Neuronal stem cell (in vitro differentiated cells): ENCODE measurements at regions not wholly inside any gene's neighbourhood (a gene's known extent, or its start where the extent isn't known, plus 50 kb on each side); places are given as distances from the start of the nearest gene placed in this dataset.

Source experiments
- DNase-seq: peaks from one replicate; pipeline ENCODE4 v3.0.0-alpha.2; 2013; ENCODE audit warnings: low spot score
- H2AFZ ChIP-seq: one replicate; pipeline ENCODE4 v1.6.1; 2013; ENCODE audit warnings: mild to moderate bottlenecking, low read length, inconsistent platforms
- H2AK5ac ChIP-seq: 2 replicates; pipeline ENCODE4 v1.6.1; 2013; ENCODE audit warnings: low read depth, mild to moderate bottlenecking, inconsistent platforms, low read length, moderate library complexity, mixed read lengths
- H2BK120ac ChIP-seq: 2 replicates; pipeline ENCODE4 v1.6.1; 2013; ENCODE audit warnings: low read depth, mild to moderate bottlenecking, inconsistent platforms, low read length, moderate library complexity, mixed read lengths
- H2BK12ac ChIP-seq: one replicate; pipeline ENCODE4 v1.6.1; 2013; ENCODE audit warnings: low read length, inconsistent platforms
- H2BK15ac ChIP-seq: 2 replicates; pipeline ENCODE4 v1.6.1; 2013; ENCODE audit warnings: mild to moderate bottlenecking, low read length, inconsistent platforms, mixed read lengths
- H2BK5ac ChIP-seq: one replicate; pipeline ENCODE4 v1.6.1; 2013; ENCODE audit warnings: inconsistent platforms, mild to moderate bottlenecking, low read length, moderate library complexity
- H3K14ac ChIP-seq: one replicate; pipeline ENCODE4 v1.6.1; 2013; ENCODE audit warnings: low read length, inconsistent platforms
- H3K18ac ChIP-seq: 2 replicates; pipeline ENCODE4 v1.6.1; 2013; ENCODE audit warnings: low read length, inconsistent platforms
- H3K23ac ChIP-seq: 2 replicates; pipeline ENCODE4 v1.6.1; 2013; ENCODE audit warnings: low read depth, mild to moderate bottlenecking, mixed read lengths, low read length, inconsistent platforms; ENCODE audit not compliant: poor library complexity
- H3K27ac ChIP-seq: replicated peaks from 3 replicates; pipeline ENCODE4 v1.5.1; 2013; ENCODE audit warnings: low read length, inconsistent platforms
- H3K27me3 ChIP-seq, 3 experiments: 2 replicates each; pipeline ENCODE4 v1.6.1; 2013; ENCODE audit warnings: low read length in 3 of 3, mild to moderate bottlenecking in 2 of 3, inconsistent platforms in 1 of 3, low read depth in 1 of 3, mixed read lengths in 1 of 3, moderate library complexity in 1 of 3; ENCODE audit not compliant: control insufficient read depth in 3 of 3, insufficient read depth in 3 of 3
- H3K36me3 ChIP-seq, 2 donors: replicated peaks in 1 of 2; 2 replicates each; pipeline ENCODE4 v1.6.1; 2013; ENCODE audit warnings: low read length in 2 of 2; ENCODE audit not compliant: control insufficient read depth in 2 of 2, insufficient read depth in 2 of 2
- H3K4ac ChIP-seq: 2 replicates; pipeline ENCODE4 v1.6.1; 2013; ENCODE audit warnings: inconsistent platforms, mild to moderate bottlenecking, low read length, moderate library complexity
- H3K4me1 ChIP-seq, 2 donors: 1 replicate in 1 of 2; 2 replicates in 1 of 2; pipeline ENCODE4 v1.6.1; 2013; ENCODE audit warnings: low read length in 2 of 2, low read depth in 1 of 2; ENCODE audit not compliant: control insufficient read depth in 2 of 2, insufficient read depth in 1 of 2
- H3K4me2 ChIP-seq: one replicate; pipeline ENCODE4 v1.6.1; 2013; ENCODE audit warnings: mild to moderate bottlenecking, low read length, inconsistent platforms; ENCODE audit not compliant: insufficient read depth, poor library complexity, severe bottlenecking
- H3K4me3 ChIP-seq, 2 donors: 2 replicates each; pipeline ENCODE4 v1.5.1; 2013; ENCODE audit warnings: low read length in 2 of 2, mild to moderate bottlenecking in 2 of 2, inconsistent platforms in 1 of 2, moderate library complexity in 1 of 2
- H3K79me1 ChIP-seq: one replicate; pipeline ENCODE4 v1.6.1; 2013; ENCODE audit warnings: low read depth, mild to moderate bottlenecking, inconsistent platforms, low read length, moderate library complexity
- H3K9ac ChIP-seq: one replicate; pipeline ENCODE4 v1.6.1; 2013; ENCODE audit warnings: mild to moderate bottlenecking, low read depth, low read length, inconsistent platforms; ENCODE audit not compliant: poor library complexity
- H3K9me3 ChIP-seq, 2 donors: replicated peaks in 1 of 2; 2 replicates each; pipeline versions ENCODE3 to v1.6.1; 2013; ENCODE audit warnings: low read length in 2 of 2, mild to moderate bottlenecking in 2 of 2, inconsistent platforms in 1 of 2, low read depth in 1 of 2, mixed read lengths in 1 of 2, moderate library complexity in 1 of 2; ENCODE audit not compliant: control insufficient read depth in 2 of 2, insufficient read depth in 1 of 2
- H4K8ac ChIP-seq: one replicate; pipeline ENCODE4 v1.6.1; 2013; ENCODE audit warnings: low read depth, mild to moderate bottlenecking, inconsistent platforms, low read length, moderate library complexity
- H4K91ac ChIP-seq: one replicate; pipeline ENCODE4 v1.6.1; 2013; ENCODE audit warnings: low read length, low read depth, mild to moderate bottlenecking, inconsistent platforms; ENCODE audit not compliant: poor library complexity
- WGBS, 2 donors: extraction: QIAGEN DNeasy Blood & Tissue Kit; methylation state at CpG; one replicate each; pipeline ENCODE4 v1.1.7; 2013; ENCODE audit warnings: missing lambda C conversion rate in 2 of 2, mixed read lengths in 1 of 2; ENCODE audit not compliant: insufficient read length in 2 of 2, insufficient replicate concordance in 1 of 2; ENCODE audit errors: extremely low coverage in 2 of 2; 5-methylcytosine and 5-hydroxymethylcytosine counted together

- H3K9me3 ChIP-seq = no peaks in the 10 kb centered on the region
- H2BK15ac ChIP-seq = no peak overlapping the region
- no peak overlapping the region for H3K4me2 ChIP-seq
- no peak overlapping the region for H3K18ac ChIP-seq
- H3K27me3 ChIP-seq = no peaks in the 10 kb centered on the region
- no peak for DNase-seq
- WGBS, 2 donors = no CpG with 5 or more reads among the region's 1 CpG
- no peak overlapping the region for H3K23ac ChIP-seq
- H2BK5ac ChIP-seq = no peak overlapping the region
- no peak overlapping the region for H2BK12ac ChIP-seq
- H4K91ac ChIP-seq = no peak overlapping the region
- no peak overlapping the region for H4K8ac ChIP-seq
- no peak overlapping the region for H2BK120ac ChIP-seq
- H3K79me1 ChIP-seq = no peaks in the 10 kb centered on the region
- H3K4me1 ChIP-seq = no peaks in the 10 kb centered on the region
- H3K36me3 ChIP-seq = no peaks in the 10 kb centered on the region
- no peak overlapping the region for H3K4ac ChIP-seq
- H3K4me3 ChIP-seq = no peak overlapping the region
- no peak overlapping the region for H2AK5ac ChIP-seq
- no peak overlapping the region for H3K27ac ChIP-seq
- no peak overlapping the region for H3K9ac ChIP-seq
- no peak overlapping the region for H2AFZ ChIP-seq
- no peak overlapping the region for H3K14ac ChIP-seq
Measured at GRCh38 chr2:193895226-193895625, 1700.5 kb upstream of the TMEFF2 start.

DNA sequence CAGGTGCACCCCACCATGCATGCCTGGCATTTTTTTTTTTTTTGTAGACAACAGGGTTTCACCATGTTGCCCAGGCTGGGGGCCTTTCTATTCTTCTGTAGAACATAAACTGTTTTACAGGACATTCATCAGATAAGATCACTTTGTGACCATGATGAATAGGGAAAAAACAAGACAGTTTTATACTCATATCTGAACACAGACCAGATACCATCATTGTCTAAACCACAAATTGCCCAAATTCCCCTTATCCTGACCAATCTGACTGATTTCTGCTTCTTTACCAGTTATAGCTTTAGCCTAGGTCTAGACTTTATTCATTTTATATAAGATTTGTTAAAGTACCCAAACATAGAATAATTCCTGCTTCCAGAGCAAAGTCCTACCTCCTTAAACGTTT is 1699.3 kb upstream of the TMEFF2 start:
- Histone ChIP-seq H2AK5ac (no peak overlapping the region), H2BK12ac (no peak overlapping the region), H3K18ac (no peak overlapping the region), H3K9me3 (no peaks in the 10 kb centered on the region), H3K36me3 (no peaks in the 10 kb centered on the region), H3K4me2 (no peak overlapping the region), H4K8ac (no peak overlapping the region), H3K4me3 (no peak overlapping the region), H3K4ac (no peak overlapping the region), H2BK5ac (no peak overlapping the region), H3K79me1 (no peaks in the 10 kb centered on the region), H2AFZ (no peak overlapping the region), H2BK120ac (no peak overlapping the region), H3K27me3 (no peaks in the 10 kb centered on the region), H4K91ac (no peak overlapping the region), H3K14ac (no peak overlapping the region), H3K4me1 (no peaks in the 10 kb centered on the region), H3K27ac (no peak overlapping the region), H3K23ac (no peak overlapping the region), H2BK15ac (no peak overlapping the region), H3K9ac (no peak overlapping the region)
- WGBS, 2 donors = 100% methylated on average over 1 of the region's 1 CpG; no CpG with 5 or more reads in 1 of the 2 donors
- no peak for DNase-seq

DNA sequence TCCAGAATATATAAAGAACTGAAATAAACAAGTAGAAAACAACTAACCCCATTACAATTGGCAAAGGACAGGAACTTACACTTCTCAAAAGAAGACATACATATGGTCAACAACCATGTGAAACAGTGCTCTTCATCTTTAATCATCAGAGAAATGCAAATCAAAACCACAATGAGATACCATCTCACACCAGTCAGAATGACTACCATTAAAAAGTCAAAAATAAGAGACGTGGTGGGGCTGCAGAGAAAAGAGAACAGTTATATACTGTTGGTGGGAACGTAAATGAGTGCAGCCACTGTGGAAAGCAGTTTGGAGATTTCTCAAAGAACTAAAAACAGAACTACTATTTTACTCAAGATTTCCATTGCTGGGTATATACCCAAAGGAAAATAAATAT is 1696.3 kb upstream of the TMEFF2 start:
- Histone ChIP-seq H3K18ac (no peak overlapping the region), H2AFZ (no peak overlapping the region), H3K4ac (no peak overlapping the region), H3K23ac (no peak overlapping the region), H3K36me3 (no peaks in the 10 kb centered on the region), H3K27ac (no peak overlapping the region), H3K9me3 (no peaks in the 10 kb centered on the region), H3K4me3 (no peak overlapping the region), H2BK5ac (no peak overlapping the region), H3K4me1 (no peaks in the 10 kb centered on the region), H4K91ac (no peak overlapping the region), H2BK12ac (no peak overlapping the region), H3K4me2 (no peak overlapping the region), H3K27me3 (no peaks in the 10 kb centered on the region), H4K8ac (no peak overlapping the region), H2BK15ac (no peak overlapping the region), H2AK5ac (no peak overlapping the region), H3K14ac (no peak overlapping the region), H3K79me1 (no peaks in the 10 kb centered on the region), H2BK120ac (no peak overlapping the region), H3K9ac (no peak overlapping the region)
- DNase-seq = no peak
- WGBS, 2 donors = no CpG with 5 or more reads among the region's 2 CpGs

DNA sequence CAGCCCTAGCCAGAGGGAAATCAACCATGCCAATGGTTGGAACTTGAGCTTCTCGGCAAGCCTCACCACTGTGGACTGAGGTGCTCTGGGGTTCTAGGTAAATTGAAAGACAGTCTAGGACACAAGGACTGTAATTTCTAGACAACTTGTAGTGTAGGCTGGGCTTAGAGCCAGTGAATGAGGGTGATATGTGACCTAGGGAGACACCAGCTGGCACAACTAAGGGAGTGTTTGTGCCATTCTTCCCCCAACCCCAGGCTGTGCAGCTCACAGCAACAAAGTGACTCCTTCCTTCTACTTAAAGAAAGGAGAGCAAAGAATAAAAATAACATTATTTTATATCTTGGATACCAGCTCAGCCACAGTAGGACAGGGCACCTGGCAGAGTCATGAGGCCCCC is 1690.7 kb upstream of the TMEFF2 start:
- H3K4me1 ChIP-seq = no peaks in the 10 kb centered on the region
- DNase-seq = no peak
- H3K14ac ChIP-seq = no peak overlapping the region
- no peak overlapping the region for H2AK5ac ChIP-seq
- no peaks in the 10 kb centered on the region for H3K36me3 ChIP-seq
- no peak overlapping the region for H2BK120ac ChIP-seq
- peaks cover 0 to 2% of the 10 kb centered on the region in 2 donors for H3K9me3 ChIP-seq
- no peak overlapping the region for H3K18ac ChIP-seq
- no peak overlapping the region for H4K8ac ChIP-seq
- no peak overlapping the region for H2BK15ac ChIP-seq
- no peaks in the 10 kb centered on the region for H3K27me3 ChIP-seq
- no peak overlapping the region for H2BK5ac ChIP-seq
- no peak overlapping the region for H3K4ac ChIP-seq
- no peak overlapping the region for H3K23ac ChIP-seq
- H2AFZ ChIP-seq = no peak overlapping the region
- H4K91ac ChIP-seq = no peak overlapping the region
- no peak overlapping the region for H3K4me3 ChIP-seq
- H2BK12ac ChIP-seq = no peak overlapping the region
- H3K9ac ChIP-seq = no peak overlapping the region
- H3K79me1 ChIP-seq = no peaks in the 10 kb centered on the region
- no peak overlapping the region for H3K4me2 ChIP-seq
- no peak overlapping the region for H3K27ac ChIP-seq
- no CpG with 5 or more reads among the region's 1 CpG for whole genome bisulfite sequencing, 2 donors
